ENCODE measurements at regions not wholly inside any gene's neighbourhood (a gene's known extent, or its start where the extent isn't known, plus 50 kb on each side); places are given as distances from the start of the nearest gene placed in this dataset.

DNA sequence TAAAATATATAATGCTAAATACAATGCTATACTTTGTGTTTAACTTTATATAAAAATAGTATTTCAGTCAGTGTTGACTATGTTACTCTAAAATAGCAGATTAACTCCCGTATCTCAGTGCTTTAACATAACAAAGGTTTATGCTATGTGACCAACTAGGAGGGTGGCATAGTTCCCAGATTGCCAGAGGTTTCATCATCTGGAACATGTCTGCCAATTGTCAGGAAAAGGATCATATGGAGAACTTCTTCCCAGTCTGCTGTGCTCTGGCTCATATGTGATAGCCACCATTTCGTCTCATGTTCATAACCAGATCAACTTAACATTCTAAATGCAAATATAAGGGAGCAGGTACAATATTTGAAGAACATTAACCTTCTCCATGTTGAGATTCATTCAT, 720.2 kb downstream of the MCTP2 start:
- TF ChIP-seq, protein P1, sequence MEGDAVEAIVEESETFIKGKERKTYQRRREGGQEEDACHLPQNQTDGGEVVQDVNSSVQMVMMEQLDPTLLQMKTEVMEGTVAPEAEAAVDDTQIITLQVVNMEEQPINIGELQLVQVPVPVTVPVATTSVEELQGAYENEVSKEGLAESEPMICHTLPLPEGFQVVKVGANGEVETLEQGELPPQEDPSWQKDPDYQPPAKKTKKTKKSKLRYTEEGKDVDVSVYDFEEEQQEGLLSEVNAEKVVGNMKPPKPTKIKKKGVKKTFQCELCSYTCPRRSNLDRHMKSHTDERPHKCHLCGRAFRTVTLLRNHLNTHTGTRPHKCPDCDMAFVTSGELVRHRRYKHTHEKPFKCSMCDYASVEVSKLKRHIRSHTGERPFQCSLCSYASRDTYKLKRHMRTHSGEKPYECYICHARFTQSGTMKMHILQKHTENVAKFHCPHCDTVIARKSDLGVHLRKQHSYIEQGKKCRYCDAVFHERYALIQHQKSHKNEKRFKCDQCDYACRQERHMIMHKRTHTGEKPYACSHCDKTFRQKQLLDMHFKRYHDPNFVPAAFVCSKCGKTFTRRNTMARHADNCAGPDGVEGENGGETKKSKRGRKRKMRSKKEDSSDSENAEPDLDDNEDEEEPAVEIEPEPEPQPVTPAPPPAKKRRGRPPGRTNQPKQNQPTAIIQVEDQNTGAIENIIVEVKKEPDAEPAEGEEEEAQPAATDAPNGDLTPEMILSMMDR (IDR thresholded peaks at IDR 0.05; ENCODE audit: low read length): no peak
- no peak for TF ChIP-seq EZH2 (optimal IDR thresholded peaks at IDR 0.05; ENCODE audit: low read depth, low read length)

All from MM.1S (cell line).